ENCODE measurements at regions not wholly inside any gene's neighbourhood (a gene's known extent, or its start where the extent isn't known, plus 50 kb on each side); places are given as distances from the start of the nearest gene placed in this dataset.

DNA sequence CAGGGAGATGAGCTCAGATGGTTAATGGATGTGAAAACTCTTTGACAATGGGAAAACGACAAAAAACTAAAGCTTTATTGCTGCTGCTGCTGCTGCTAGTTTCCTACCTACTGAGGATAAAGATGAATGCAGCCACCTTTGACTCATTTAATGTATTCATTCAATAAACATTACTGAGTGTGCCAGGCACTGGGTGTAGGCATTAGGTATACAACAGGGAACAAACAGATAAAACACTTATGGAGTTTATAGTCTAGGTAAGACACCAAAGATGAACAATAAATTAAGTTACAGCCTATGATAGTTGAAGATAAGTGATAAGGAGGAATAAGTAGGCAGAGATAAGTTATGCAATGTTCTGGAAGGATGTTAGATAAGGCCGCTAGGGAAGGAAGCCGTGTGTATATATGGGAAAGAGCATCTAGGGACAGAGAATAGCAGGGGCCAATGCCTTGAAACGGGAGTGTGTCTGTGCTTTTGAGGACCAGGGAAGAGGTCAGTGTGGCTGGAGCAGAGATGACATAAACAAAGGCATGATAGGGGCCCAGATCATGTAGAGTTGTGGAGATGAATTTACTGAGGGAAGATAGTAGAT is 477.6 kb downstream of the NTRK2 start:
- DNase-seq: no peak
- no peak overlapping the region for H3K27ac ChIP-seq
- no peak overlapping the region for H3K4me3 ChIP-seq
- WGBS, 5 donors: 57 to 68% (median 64%) methylated on average over 4 of the region's 4 CpGs
- H3K27me3 ChIP-seq (replicated peaks in 1 of 7): no peaks in the 10 kb centered on the region
- H3K36me3 ChIP-seq: no peaks in the 10 kb centered on the region
- no peaks in the 10 kb centered on the region for H3K9me3 ChIP-seq
- TF ChIP-seq POLR2A (IDR thresholded peaks at IDR 0.05) (no peak), POLR2AphosphoS5 (IDR thresholded peaks at IDR 0.05) (no peak)
- TF ChIP-seq, protein P1, sequence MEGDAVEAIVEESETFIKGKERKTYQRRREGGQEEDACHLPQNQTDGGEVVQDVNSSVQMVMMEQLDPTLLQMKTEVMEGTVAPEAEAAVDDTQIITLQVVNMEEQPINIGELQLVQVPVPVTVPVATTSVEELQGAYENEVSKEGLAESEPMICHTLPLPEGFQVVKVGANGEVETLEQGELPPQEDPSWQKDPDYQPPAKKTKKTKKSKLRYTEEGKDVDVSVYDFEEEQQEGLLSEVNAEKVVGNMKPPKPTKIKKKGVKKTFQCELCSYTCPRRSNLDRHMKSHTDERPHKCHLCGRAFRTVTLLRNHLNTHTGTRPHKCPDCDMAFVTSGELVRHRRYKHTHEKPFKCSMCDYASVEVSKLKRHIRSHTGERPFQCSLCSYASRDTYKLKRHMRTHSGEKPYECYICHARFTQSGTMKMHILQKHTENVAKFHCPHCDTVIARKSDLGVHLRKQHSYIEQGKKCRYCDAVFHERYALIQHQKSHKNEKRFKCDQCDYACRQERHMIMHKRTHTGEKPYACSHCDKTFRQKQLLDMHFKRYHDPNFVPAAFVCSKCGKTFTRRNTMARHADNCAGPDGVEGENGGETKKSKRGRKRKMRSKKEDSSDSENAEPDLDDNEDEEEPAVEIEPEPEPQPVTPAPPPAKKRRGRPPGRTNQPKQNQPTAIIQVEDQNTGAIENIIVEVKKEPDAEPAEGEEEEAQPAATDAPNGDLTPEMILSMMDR (IDR thresholded peaks at IDR 0.05 in 8 of 11, conservative IDR thresholded peaks at IDR 0.05 in 3 of 11): no peak
- H3K4me1 ChIP-seq: no peaks in the 10 kb centered on the region
- intact Hi-C loops (cut with DNase I; ENCODE audit: low total_unique reads): no loop called here

DNA sequence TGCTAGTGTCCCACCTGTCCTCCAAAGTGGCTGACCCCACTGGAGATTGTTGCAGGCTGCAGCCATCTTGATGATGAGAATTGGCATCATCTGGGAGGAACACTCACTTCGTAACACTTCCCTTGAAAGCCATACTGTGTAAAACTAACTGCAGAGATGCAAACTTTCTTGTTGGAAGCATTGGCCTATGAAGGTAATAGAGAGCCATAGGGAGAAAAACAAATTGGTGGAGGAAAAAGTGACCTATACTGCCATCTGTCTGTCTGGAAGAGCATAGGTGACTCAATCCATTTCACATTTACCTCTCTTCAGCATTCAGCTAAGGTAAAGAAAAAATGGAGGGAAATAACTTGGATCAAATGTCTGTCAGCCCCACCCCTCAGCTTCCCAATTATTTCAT is 473.4 kb downstream of the NTRK2 start:
- Histone ChIP-seq H3K9me3 (no peaks in the 10 kb centered on the region), H3K27me3 (replicated peaks in 1 of 7) (no peaks in the 10 kb centered on the region), H3K4me1 (no peaks in the 10 kb centered on the region), H3K27ac (no peak overlapping the region), H3K36me3 (no peaks in the 10 kb centered on the region), H3K4me3 (no peak overlapping the region)
- intact Hi-C loops (cut with DNase I; ENCODE audit: low total_unique reads): no loop called here
- TF ChIP-seq POLR2A (IDR thresholded peaks at IDR 0.05): no peak
- TF ChIP-seq, protein P1 (IDR thresholded peaks at IDR 0.05 in 8 of 11, conservative IDR thresholded peaks at IDR 0.05 in 3 of 11): peak in 4 of 11 experiments; percentile 13 to 44 (median 32)
- no peak for DNase-seq
- WGBS, 5 donors: 77 to 91% (median 83%) methylated on average over 1 of the region's 1 CpG

DNA sequence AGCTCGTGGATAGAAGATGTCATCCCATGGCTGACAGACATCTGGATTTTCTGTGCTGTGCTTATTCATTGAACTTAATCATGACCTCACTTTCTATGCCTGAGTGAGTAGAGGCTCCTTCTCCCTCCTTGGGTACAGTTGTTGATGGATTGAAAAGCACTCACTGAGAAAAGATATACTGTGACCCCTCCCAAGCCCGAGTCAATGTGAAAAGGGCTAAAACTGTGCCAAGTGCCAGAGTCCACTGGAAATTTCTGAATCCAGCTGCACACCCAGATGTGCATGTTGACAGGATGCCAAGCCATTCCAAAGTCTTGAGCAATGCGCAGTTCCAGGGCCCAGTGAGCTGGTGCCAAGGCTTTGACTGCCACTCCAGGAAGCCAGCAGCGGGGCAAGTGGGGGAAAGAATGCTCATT is 473.0 kb downstream of the NTRK2 start:
- TF ChIP-seq, protein P1 (IDR thresholded peaks at IDR 0.05 in 8 of 11, conservative IDR thresholded peaks at IDR 0.05 in 3 of 11): no peak
- TF ChIP-seq POLR2AphosphoS5 (IDR thresholded peaks at IDR 0.05) (no peak), POLR2A (IDR thresholded peaks at IDR 0.05) (no peak)
- no peaks in the 10 kb centered on the region for H3K4me1 ChIP-seq
- no peaks in the 10 kb centered on the region for H3K36me3 ChIP-seq
- WGBS, 5 donors: 62 to 81% (median 76%) methylated on average over 4 of the region's 4 CpGs
- no peaks in the 10 kb centered on the region for H3K9me3 ChIP-seq
- H3K27ac ChIP-seq: no peak overlapping the region
- no peaks in the 10 kb centered on the region for H3K27me3 ChIP-seq (replicated peaks in 1 of 7)
- intact Hi-C loops (cut with DNase I; ENCODE audit: low total_unique reads): no loop called here
- no peak overlapping the region for H3K4me3 ChIP-seq
- DNase-seq: no peak

DNA sequence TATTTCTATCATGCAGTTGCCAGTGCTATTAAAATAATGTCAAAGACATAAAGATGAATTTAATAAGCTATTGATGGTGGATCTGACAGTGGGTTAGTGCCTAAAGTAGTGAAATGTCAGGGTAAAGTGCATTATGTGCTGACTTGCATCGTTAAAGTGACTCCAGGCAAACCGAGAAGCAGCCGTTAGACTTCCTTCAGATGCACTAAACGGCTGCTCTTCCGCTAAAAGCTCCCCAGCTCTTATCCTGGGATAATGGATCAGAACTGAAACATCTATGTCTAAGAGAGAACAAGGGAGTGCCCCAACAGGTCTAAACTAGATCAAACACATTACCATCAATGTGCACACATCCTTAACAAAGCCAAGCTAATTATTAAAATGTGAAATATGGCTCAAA is 468.2 kb downstream of the NTRK2 start:
- H3K27ac ChIP-seq: no peak overlapping the region
- intact Hi-C loops (cut with DNase I; ENCODE audit: low total_unique reads): no loop called here
- H3K9me3 ChIP-seq: peaks cover 0 to 12% (median 2%) of the 10 kb centered on the region in 8 donors
- no peak for TF ChIP-seq POLR2AphosphoS5 (IDR thresholded peaks at IDR 0.05)
- TF ChIP-seq POLR2A (IDR thresholded peaks at IDR 0.05): no peak
- TF ChIP-seq, protein P1 (IDR thresholded peaks at IDR 0.05 in 8 of 11, conservative IDR thresholded peaks at IDR 0.05 in 3 of 11): no peak
- no peaks in the 10 kb centered on the region for H3K36me3 ChIP-seq
- 79 to 87% (median 86%) methylated on average over 5 of the region's 5 CpGs for WGBS, 5 donors
- H3K27me3 ChIP-seq (replicated peaks in 1 of 7): no peaks in the 10 kb centered on the region
- no peak overlapping the region for H3K4me3 ChIP-seq
- DNase-seq: no peak
- no peaks in the 10 kb centered on the region for H3K4me1 ChIP-seq

Measured in spleen (tissue), 11 donors.